Fibroblast of villous mesenchyme (primary cell): ENCODE measurements at regions not wholly inside any gene's neighbourhood (a gene's known extent, or its start where the extent isn't known, plus 50 kb on each side); places are given as distances from the start of the nearest gene placed in this dataset.
"Not testable (repeated sequence)": the region's sequence is repeated elsewhere in the genome, so short reads cannot be mapped to it uniquely, and the experiment has no call there.

Source experiments
- DNase-seq: peaks from one replicate; pipeline ENCODE4 v3.0.0-alpha.2; 2010; ENCODE audit warnings: low read depth
- H3K4me3 ChIP-seq: 2 replicates; pipeline ENCODE4 v1.5.1; 2011; ENCODE audit warnings: low read depth, mild to moderate bottlenecking, low read length
- TF ChIP-seq, protein P1 (sequence below): IDR thresholded peaks from 2 replicates; pipeline ENCODE4 v1.5.1; 2012; ENCODE audit warnings: low read depth, mild to moderate bottlenecking, low read length; ENCODE audit not compliant: insufficient read depth

DNA sequence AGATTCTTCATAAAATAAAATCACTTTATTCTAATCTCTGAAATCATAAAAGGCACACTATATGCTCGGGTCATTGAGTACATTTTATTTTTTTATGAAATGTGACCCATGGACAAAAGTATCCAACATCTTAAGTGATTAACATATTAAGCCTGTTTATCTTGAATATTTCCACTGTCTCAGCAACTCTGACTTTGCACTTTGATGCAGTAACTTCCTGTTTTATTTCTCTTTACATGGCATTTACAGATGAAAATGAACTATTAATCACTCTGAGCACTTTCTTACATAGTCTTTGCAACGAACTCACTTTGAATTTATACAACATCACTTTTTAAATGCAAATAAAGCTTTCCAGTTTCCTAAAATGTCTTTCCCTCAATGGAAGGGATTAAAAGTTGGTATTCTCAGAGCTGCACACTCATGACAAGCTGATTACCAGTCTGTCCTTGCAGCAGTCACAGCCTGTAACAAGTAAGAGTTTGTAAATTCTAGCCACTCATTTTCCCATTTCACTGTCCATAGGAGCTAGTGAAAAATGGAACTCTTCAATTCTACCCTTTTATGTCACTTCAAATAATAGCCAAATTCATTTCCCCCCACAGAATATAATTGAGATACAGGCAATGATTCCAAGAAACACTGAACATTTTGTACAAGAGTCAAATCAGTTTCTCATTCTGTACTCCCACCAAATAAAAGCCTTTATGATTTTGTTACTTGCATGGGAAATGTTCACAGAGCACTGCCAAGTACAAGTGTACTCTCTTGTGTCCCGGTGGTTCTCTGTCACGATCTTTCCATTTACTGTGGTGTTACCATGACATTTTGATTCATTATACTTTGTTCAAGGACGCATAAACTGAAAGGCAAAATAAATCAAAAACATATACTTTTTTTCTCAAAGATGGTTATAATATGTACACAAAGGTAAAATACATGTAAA, 1968.9 kb downstream of the PCDH9 start:
- no peak for DNase-seq
- H3K4me3 ChIP-seq = no peak overlapping the region
- TF ChIP-seq, protein P1, sequence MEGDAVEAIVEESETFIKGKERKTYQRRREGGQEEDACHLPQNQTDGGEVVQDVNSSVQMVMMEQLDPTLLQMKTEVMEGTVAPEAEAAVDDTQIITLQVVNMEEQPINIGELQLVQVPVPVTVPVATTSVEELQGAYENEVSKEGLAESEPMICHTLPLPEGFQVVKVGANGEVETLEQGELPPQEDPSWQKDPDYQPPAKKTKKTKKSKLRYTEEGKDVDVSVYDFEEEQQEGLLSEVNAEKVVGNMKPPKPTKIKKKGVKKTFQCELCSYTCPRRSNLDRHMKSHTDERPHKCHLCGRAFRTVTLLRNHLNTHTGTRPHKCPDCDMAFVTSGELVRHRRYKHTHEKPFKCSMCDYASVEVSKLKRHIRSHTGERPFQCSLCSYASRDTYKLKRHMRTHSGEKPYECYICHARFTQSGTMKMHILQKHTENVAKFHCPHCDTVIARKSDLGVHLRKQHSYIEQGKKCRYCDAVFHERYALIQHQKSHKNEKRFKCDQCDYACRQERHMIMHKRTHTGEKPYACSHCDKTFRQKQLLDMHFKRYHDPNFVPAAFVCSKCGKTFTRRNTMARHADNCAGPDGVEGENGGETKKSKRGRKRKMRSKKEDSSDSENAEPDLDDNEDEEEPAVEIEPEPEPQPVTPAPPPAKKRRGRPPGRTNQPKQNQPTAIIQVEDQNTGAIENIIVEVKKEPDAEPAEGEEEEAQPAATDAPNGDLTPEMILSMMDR = no peak

DNA sequence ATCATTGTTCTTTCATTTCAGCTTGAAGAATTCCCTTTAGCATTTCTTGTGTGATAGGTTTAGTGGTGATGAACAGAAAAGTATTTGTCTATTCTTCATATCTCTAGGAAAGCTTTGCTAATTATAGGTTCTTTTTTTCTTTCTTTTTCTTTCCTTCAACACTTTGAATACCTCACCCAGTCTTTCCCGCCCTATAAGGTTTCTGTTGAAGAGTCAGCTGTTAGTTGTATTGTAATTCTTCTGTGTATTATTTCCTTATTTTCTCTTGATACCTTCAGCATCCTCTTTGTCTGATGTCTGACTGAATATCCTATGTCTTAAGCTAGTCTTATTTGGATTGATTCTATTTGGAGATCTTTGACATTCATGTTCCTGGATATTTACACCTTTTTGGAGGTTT, 1989.4 kb downstream of the PCDH9 start:
- DNase-seq = no peak
- H3K4me3 ChIP-seq = no peak overlapping the region
- TF ChIP-seq, protein P1 = no peak

DNA sequence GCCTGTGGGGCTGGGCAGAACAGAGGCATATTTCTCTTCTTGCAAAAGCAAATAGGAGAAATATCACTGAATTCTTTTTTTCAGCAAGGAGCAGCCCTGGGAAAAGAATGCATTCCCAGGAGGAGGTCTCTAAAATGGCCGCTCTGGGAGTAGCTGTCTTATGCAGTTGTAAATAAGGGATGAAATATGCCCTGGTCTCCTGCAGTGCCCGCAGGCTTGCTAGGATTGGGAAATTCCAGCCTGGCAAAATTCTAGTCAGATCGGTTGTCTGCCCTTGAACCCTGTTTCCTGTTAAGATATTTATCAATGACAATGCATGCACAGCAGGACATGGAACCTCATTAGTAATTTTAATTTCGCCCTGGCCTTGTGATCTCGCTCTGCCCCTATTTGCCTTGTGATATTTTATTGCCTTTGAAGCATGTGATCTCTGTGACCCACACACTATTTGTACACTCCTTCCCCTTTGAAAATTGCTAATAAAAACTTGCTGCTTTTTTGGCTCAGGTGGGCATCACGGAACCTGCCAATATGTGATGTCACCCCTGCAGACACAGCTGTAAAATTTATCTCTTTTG, 1993.2 kb downstream of the PCDH9 start:
- TF ChIP-seq, protein P1 = no peak
- no peak overlapping the region for H3K4me3 ChIP-seq
- no peak for DNase-seq

DNA sequence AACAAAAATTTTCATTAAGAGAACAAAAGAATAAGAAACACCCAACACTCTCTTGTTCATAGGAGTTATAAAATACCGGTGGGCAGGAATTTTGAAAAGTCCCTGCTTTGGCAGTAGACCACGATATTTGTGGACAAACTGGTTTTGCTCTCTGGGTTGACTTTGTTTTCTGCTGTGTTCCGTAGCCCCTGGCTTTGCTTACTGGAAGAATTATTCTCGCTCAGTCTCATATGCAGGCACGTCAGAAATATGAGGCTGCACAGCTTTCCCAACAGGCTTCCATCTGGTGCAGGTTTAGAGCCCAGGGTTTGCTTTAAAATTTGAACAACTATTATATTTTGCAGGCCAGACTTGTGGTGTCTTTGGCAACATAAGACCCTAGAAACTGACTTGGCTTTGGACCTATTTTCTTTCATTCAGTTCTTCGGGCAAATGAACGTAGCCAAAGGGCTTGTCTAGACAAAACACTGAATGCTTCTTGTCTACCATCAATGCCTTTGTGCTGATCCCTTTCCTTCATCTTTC, 2012.6 kb downstream of the PCDH9 start:
- no peak overlapping the region for H3K4me3 ChIP-seq
- DNase-seq = no peak
- TF ChIP-seq, protein P1 = no peak

DNA sequence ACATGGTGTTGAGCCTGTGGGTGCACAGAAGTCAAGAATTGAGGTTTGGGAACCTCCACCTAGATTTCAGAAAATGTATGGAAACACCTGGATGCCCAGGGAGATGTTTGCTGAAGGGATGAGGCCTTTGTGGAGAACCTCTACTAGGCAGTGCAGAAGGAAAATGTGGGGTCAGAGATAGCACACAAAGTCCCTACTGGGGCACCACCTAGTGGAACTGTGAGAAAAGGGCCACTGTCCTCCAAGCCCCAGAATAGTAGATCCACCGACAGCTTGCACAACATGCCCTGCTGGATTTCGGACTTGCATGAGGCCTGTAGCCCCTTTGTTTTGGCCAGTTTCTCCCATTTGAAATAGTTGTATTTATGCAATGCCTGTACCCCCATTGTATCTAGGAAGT, 2027.3 kb downstream of the PCDH9 start:
- DNase-seq, H3K4me3 ChIP-seq: not testable (repeated sequence)

DNA sequence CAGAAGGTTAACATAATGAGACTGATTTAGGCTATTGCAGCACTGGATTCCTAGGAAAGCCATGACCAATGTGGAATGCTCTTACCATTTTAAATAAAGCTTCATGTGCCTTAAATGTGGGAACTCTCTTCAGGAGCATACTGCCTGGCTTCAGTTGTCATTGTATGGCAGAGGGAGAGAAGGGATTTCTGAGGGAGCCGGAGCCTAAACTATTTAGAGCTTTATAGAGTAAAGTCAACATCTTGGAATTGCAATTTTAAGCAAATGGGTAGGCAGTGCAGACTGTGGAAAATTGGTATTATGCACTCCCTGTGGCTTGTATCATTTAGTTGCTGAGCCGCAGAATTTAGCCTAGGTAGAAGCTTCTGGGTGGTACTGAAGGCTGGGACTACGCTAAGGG, 2041.4 kb downstream of the PCDH9 start:
- no peak for DNase-seq
- H3K4me3 ChIP-seq = no peak overlapping the region
- TF ChIP-seq, protein P1 = no peak

DNA sequence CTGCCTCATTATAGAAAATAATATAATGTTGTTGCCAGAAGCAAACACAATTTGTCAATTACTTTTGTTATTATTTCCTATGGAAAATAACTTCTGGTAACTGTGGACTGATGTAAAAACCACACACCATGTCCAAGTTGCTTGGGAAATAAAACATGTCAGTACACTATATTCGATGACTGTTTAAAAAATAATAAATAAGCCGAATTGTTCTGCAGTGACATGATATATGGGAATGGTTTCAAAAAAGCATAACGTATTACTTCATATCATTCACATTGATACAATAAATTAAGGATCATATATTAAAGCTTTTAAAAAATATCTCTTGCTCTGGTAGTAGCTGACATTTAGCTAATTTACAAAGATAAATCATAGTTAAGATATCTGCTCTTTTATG, 2062.1 kb downstream of the PCDH9 start:
- DNase-seq = no peak
- TF ChIP-seq, protein P1 = no peak
- no peak overlapping the region for H3K4me3 ChIP-seq
